ENCODE measurements at regions not wholly inside any gene's neighbourhood (a gene's known extent, or its start where the extent isn't known, plus 50 kb on each side); places are given as distances from the start of the nearest gene placed in this dataset.

DNA sequence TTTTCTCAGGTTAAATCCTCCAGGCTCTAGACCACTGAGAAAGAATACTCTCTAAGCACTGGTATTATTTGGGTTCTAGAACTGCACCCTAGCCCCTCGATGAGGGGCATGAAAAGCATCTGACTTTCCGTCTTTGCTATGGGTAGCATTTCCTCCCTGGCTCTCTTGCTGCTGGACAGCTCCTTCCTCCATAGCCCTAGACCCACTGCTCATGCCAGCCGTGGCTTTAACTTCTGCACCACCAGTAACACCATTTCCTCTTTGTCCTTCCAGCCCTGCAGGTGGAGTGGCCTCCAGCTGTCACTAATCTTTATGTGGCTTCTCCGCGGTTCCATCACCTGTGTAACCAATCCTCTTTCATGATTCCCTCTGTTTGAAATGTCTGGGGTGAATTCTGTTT lies 194.9 kb downstream of the SCP2D1 start:
- Histone ChIP-seq H3K4me1 (ENCODE audit: control insufficient read depth in 1 of 2, insufficient read depth in 1 of 2, low read depth in 1 of 2, low read length in 1 of 2) (no peaks in the 10 kb centered on the region), H3K36me3 (no peaks in the 10 kb centered on the region), H3K4me3 (ENCODE audit: low read depth in 1 of 2, low read length in 1 of 2) (no peak overlapping the region), H3K27ac (no peak overlapping the region), H3K9me3 (no peaks in the 10 kb centered on the region), H3K27me3 (no peaks in the 10 kb centered on the region)
- TF ChIP-seq CTCF (IDR thresholded peaks at IDR 0.05): no peak

DNA sequence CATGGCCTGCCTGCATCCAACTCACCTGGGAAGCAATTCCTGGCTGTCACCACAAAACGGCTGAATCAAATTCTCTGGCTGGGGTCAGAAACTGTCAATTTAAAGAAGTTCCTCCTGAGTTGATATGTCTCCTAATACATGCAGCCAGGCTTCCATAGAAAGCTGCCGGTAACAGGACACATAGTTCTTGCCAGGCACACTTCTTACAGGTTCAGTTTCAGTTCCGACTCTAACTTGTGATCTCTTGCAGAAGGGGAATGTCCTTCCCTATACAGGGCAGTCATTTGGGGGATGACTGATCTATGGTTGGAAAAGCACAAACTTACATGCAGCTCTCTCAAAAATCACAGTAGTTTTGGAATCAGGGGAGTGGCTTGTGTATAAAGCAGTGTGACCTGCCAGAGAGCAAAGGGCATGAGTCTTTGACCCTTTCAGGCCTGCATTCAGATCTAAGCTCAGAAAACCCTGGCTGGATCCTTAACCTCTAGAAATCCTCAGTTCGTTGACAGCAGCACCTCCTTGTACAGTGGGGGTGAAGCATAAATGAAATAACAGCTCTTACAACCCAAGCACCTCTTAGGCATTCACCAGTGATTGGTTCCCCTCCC lies 195.6 kb downstream of the SCP2D1 start:
- Histone ChIP-seq H3K4me3 (ENCODE audit: low read depth in 1 of 2, low read length in 1 of 2) (no peak overlapping the region), H3K4me1 (ENCODE audit: control insufficient read depth in 1 of 2, insufficient read depth in 1 of 2, low read depth in 1 of 2, low read length in 1 of 2) (no peaks in the 10 kb centered on the region), H3K27me3 (no peaks in the 10 kb centered on the region), H3K9me3 (no peaks in the 10 kb centered on the region), H3K36me3 (no peaks in the 10 kb centered on the region), H3K27ac (no peak overlapping the region)
- TF ChIP-seq CTCF (IDR thresholded peaks at IDR 0.05): no peak

GRCh38 chr20:19012676-19013075 lies 199.1 kb downstream of the SCP2D1 start:
- no peak for TF ChIP-seq CTCF (IDR thresholded peaks at IDR 0.05)
- Histone ChIP-seq H3K36me3 (no peaks in the 10 kb centered on the region), H3K27me3 (no peaks in the 10 kb centered on the region), H3K4me1 (ENCODE audit: control insufficient read depth in 1 of 2, insufficient read depth in 1 of 2, low read depth in 1 of 2, low read length in 1 of 2) (no peaks in the 10 kb centered on the region), H3K4me3 (ENCODE audit: low read depth in 1 of 2, low read length in 1 of 2) (no peak overlapping the region), H3K9me3 (no peaks in the 10 kb centered on the region), H3K27ac (no peak overlapping the region)

DNA sequence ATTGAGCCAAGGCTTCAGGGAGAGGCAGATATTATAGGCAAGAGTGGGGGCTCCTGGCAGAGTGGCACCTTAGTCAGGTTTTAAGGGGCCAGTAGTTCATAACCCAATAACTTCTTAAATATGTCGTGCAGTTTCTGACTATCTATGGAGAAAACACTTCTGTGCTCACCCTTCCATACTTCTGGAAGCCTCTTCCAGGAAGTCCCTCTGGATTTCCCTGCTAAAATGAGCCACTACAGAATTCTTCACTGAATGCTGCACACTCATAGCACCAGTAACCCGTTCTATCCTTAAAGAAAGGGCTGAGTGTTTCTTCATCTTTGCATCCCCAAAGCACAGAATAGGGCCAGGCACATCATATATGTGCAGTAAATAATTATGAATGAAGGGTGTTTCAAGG lies 198.5 kb upstream of the SLC24A3 start:
- Histone ChIP-seq H3K4me3 (ENCODE audit: low read depth in 1 of 2, low read length in 1 of 2) (no peak overlapping the region), H3K27ac (no peak overlapping the region), H3K36me3 (no peaks in the 10 kb centered on the region), H3K4me1 (ENCODE audit: control insufficient read depth in 1 of 2, insufficient read depth in 1 of 2, low read depth in 1 of 2, low read length in 1 of 2) (no peaks in the 10 kb centered on the region), H3K9me3 (no peaks in the 10 kb centered on the region), H3K27me3 (no peaks in the 10 kb centered on the region)
- no peak for TF ChIP-seq CTCF (IDR thresholded peaks at IDR 0.05)

GRCh38 chr20:19015351-19016139 lies 196.9 kb upstream of the SLC24A3 start:
- H3K4me1 ChIP-seq (ENCODE audit: control insufficient read depth in 1 of 2, insufficient read depth in 1 of 2, low read depth in 1 of 2, low read length in 1 of 2): no peaks in the 10 kb centered on the region
- H3K9me3 ChIP-seq: no peaks in the 10 kb centered on the region
- H3K27me3 ChIP-seq: no peaks in the 10 kb centered on the region
- no peak overlapping the region for H3K4me3 ChIP-seq (ENCODE audit: low read depth in 1 of 2, low read length in 1 of 2)
- H3K36me3 ChIP-seq: no peaks in the 10 kb centered on the region
- H3K27ac ChIP-seq: no peak overlapping the region
- TF ChIP-seq CTCF (IDR thresholded peaks at IDR 0.05): no peak

All from neutrophil (primary cell).